Effector memory CD4-positive, alpha-beta T cell (primary cell): ENCODE measurements at regions not wholly inside any gene's neighbourhood (a gene's known extent, or its start where the extent isn't known, plus 50 kb on each side); places are given as distances from the start of the nearest gene placed in this dataset.
"Not testable (repeated sequence)": the region's sequence is repeated elsewhere in the genome, so short reads cannot be mapped to it uniquely, and the experiment has no call there.

Source experiments
- DNase-seq, 3 donors: peaks; one replicate each; pipeline ENCODE4 v3.0.0-alpha.2; 2020
- H3K27ac ChIP-seq: 2 replicates; pipeline ENCODE4 v1.7.0; 2013; ENCODE audit warnings: mild to moderate bottlenecking, low read length, moderate library complexity; ENCODE audit not compliant: insufficient read depth, poor library complexity, severe bottlenecking
- H3K27me3 ChIP-seq: replicated peaks from 2 replicates; pipeline ENCODE4 v1.7.0; 2013; ENCODE audit warnings: mild to moderate bottlenecking, low read length; ENCODE audit not compliant: insufficient read depth, control insufficient read depth, poor library complexity, severe bottlenecking
- H3K36me3 ChIP-seq: 2 replicates; pipeline ENCODE4 v1.7.0; 2013; ENCODE audit warnings: mild to moderate bottlenecking, low read length, moderate library complexity; ENCODE audit not compliant: control insufficient read depth, insufficient read depth
- H3K4me1 ChIP-seq: 2 replicates; pipeline ENCODE4 v1.7.0; 2013; ENCODE audit warnings: low read length, mild to moderate bottlenecking; ENCODE audit not compliant: control insufficient read depth, insufficient read depth, poor library complexity, severe bottlenecking
- H3K4me3 ChIP-seq: 2 replicates; pipeline ENCODE4 v1.7.0; 2013; ENCODE audit warnings: low read length, low read depth, mild to moderate bottlenecking; ENCODE audit not compliant: insufficient read depth, poor library complexity, severe bottlenecking
- H3K9me3 ChIP-seq: 2 replicates; pipeline ENCODE4 v1.7.0; 2013; ENCODE audit warnings: mild to moderate bottlenecking, low read length, moderate library complexity; ENCODE audit not compliant: control insufficient read depth

- no peaks in the 10 kb centered on the region for H3K36me3 ChIP-seq
- H3K9me3 ChIP-seq, result no peaks in the 10 kb centered on the region
- no peaks in the 10 kb centered on the region for H3K27me3 ChIP-seq
- no peak overlapping the region for H3K4me3 ChIP-seq
- H3K27ac ChIP-seq, result no peak overlapping the region
- no peak for DNase-seq
- H3K4me1 ChIP-seq, result no peaks in the 10 kb centered on the region
Observed at GRCh38 chr3:145483992-145484391, 677.0 kb downstream of the PLOD2 start.

- H3K27ac ChIP-seq, result no peak overlapping the region
- no peaks in the 10 kb centered on the region for H3K27me3 ChIP-seq
- no peak overlapping the region for H3K4me3 ChIP-seq
- no peaks in the 10 kb centered on the region for H3K4me1 ChIP-seq
- no peaks in the 10 kb centered on the region for H3K36me3 ChIP-seq
- DNase-seq, result no peak
- no peaks in the 10 kb centered on the region for H3K9me3 ChIP-seq
Observed at GRCh38 chr3:145489011-145489410, 672.0 kb downstream of the PLOD2 start.

- Histone ChIP-seq H3K4me1 (no peaks in the 10 kb centered on the region), H3K9me3 (no peaks in the 10 kb centered on the region), H3K27ac (no peak overlapping the region), H3K36me3 (no peaks in the 10 kb centered on the region), H3K27me3 (no peaks in the 10 kb centered on the region), H3K4me3 (no peak overlapping the region)
- DNase-seq, result no peak
Observed at GRCh38 chr3:145490088-145491048, 670.6 kb downstream of the PLOD2 start.

- Histone ChIP-seq H3K27me3 (no peaks in the 10 kb centered on the region), H3K4me3 (no peak overlapping the region), H3K9me3 (no peaks in the 10 kb centered on the region), H3K36me3 (no peaks in the 10 kb centered on the region), H3K27ac (no peak overlapping the region), H3K4me1 (no peaks in the 10 kb centered on the region)
- DNase-seq, result no peak
Observed at GRCh38 chr3:145492456-145492855, 668.5 kb downstream of the PLOD2 start.

- not testable (repeated sequence) for H3K4me1 ChIP-seq, H3K36me3 ChIP-seq, H3K4me3 ChIP-seq, H3K9me3 ChIP-seq, H3K27me3 ChIP-seq, DNase-seq, H3K27ac ChIP-seq
Observed at GRCh38 chr3:145517416-145517815, 643.6 kb downstream of the PLOD2 start.

GRCh38 chr3:145518639-145519038 is 642.3 kb downstream of the PLOD2 start:
- Histone ChIP-seq H3K4me3 (no peak overlapping the region), H3K4me1 (no peaks in the 10 kb centered on the region), H3K36me3 (no peaks in the 10 kb centered on the region), H3K27ac (no peak overlapping the region), H3K27me3 (no peaks in the 10 kb centered on the region), H3K9me3 (no peaks in the 10 kb centered on the region)
- DNase-seq, result no peak

GRCh38 chr3:145519398-145520047 is 641.5 kb downstream of the PLOD2 start:
- H3K4me3 ChIP-seq, result no peak overlapping the region
- no peak for DNase-seq
- no peak overlapping the region for H3K27ac ChIP-seq
- no peaks in the 10 kb centered on the region for H3K36me3 ChIP-seq
- no peaks in the 10 kb centered on the region for H3K9me3 ChIP-seq
- H3K27me3 ChIP-seq, result no peaks in the 10 kb centered on the region
- no peaks in the 10 kb centered on the region for H3K4me1 ChIP-seq

- Histone ChIP-seq H3K27ac (no peak overlapping the region), H3K36me3 (no peaks in the 10 kb centered on the region), H3K9me3 (no peaks in the 10 kb centered on the region), H3K4me3 (no peak overlapping the region), H3K4me1 (no peaks in the 10 kb centered on the region), H3K27me3 (no peaks in the 10 kb centered on the region)
- DNase-seq, result no peak
Observed at GRCh38 chr3:145522179-145522578, 638.8 kb downstream of the PLOD2 start.

- no peak overlapping the region for H3K4me3 ChIP-seq
- no peaks in the 10 kb centered on the region for H3K4me1 ChIP-seq
- DNase-seq, result no peak
- no peaks in the 10 kb centered on the region for H3K9me3 ChIP-seq
- H3K36me3 ChIP-seq, result no peaks in the 10 kb centered on the region
- H3K27ac ChIP-seq, result no peak overlapping the region
- no peaks in the 10 kb centered on the region for H3K27me3 ChIP-seq
Observed at GRCh38 chr3:145522893-145523651, 637.9 kb downstream of the PLOD2 start.
